ENCODE measurements at regions not wholly inside any gene's neighbourhood (a gene's known extent, or its start where the extent isn't known, plus 50 kb on each side); places are given as distances from the start of the nearest gene placed in this dataset.

DNA sequence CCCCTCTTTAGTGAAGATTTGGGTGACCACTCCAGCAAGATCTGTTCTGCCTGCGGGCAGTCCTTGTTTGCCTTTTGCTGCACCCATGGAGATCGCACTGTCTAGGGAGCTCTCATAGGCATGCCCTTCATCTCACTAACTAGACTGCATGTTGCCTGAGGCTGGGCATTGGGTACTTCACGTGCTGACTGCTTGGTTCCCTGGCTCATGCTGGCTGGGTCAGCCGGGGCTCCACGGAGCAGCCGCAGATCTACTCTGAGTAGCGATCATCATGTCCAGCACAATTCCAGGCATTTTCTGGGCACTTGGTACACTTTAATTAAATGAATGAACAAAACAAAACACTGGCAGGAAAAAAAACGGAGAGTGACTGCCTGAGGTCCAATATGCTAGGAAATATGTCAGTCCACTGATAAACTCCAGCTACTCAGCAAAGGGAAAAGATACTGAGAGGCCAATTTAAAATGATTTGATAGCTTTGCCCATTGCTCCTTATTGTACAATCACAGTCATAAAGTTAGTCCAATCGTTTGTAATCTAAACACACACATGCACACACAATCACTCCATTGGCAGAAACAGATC, 220.3 kb downstream of the C1D start (continued):
- TF ChIP-seq REST (IDR thresholded peaks at IDR 0.05) (no peak), USF2 (IDR thresholded peaks at IDR 0.05) (no peak), ZSCAN20 (CRISPR knock-in tag; IDR thresholded peaks at IDR 0.05) (no peak), KDM1A (IDR thresholded peaks at IDR 0.05; ENCODE audit: low read depth) (no peak)

- no peak for FAIRE-seq
- Histone ChIP-seq H3K4me1 (peaks cover 4% of the 10 kb centered on the region; the same call in 2 of the 3 replicates), H3K4me3 (no peak overlapping the region), H3K27ac (no peak overlapping the region), H3K9me3 (no peaks in the 10 kb centered on the region), H3K4me2 (no peak overlapping the region)
- WGBS (ENCODE audit: missing lambda C conversion rate), result 12% methylated on average over 1 of the region's 1 CpG
- TF ChIP-seq EHMT2 (IDR thresholded peaks at IDR 0.05; ENCODE audit: low read depth), result no peak
- no peak for TF ChIP-seq REST (IDR thresholded peaks at IDR 0.05)
- no peak for TF ChIP-seq CEBPB (IDR thresholded peaks at IDR 0.05)
- no peak for TF ChIP-seq TP53 (CRISPR knock-in tag; IDR thresholded peaks at IDR 0.05)
- POLR2A ChIA-PET, result no interaction called here
- CTCF ChIA-PET, result interaction anchor here (0.6 kb wide), 1 partner anchor 803 kb away, joined by 3 read pairs; no protein-coding TSS in a partner anchor
- DNase-seq (ENCODE audit: low read depth in 1 of 2, low spot score in 1 of 2), result no peak
- ATAC-seq, result no peak
Measured at GRCh38 chr2:67844024-67844540, 218.7 kb downstream of the C1D start.

DNA sequence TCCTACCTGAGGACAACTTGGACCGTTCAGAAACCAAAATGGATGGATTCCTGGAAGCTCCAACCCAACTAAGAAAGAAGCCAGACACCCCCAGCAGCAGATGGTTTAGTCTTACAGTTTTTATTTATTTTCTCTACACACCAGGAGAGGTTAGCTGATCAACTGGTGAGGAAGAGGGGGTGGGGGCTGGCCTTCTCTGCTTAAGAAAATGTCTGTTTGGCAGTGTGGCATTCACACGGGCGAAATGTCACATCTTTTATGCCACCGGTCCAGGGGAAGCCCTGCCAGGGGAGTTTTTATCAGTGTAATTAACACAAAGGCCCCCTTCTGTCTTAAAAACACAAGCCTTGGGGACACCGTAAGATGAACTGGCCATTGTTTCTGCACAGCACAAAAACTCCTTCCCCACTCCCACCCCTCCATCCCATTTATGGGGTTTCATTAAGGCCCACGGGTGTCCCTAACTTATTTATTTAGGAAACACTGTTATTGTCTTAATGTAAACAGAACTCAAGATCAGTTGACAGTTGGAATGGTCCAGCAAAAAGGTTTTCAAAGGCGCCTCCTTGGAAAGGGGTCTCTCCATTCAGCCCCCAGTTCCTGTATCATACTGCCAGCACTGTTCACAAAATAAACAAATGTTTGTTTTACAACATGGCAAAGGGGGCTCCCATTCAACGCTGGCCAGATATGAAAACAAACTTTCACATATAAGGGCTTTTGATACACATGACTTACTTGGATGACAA, 217.0 kb downstream of the C1D start:
- H3K9me3 ChIP-seq, result no peaks in the 10 kb centered on the region
- ChIA-PET POLR2A (no interaction called here), CTCF (interaction anchor here (0.6 to 2.3 kb wide), 24 partner anchors 8 to 1417 kb away, joined by 3 to 14 read pairs (median 4); no protein-coding TSS in a partner anchor)
- peak overlapping the region in 1 of 2 experiments; percentile 46; a peak in 2 of 6 replicates for H3K27ac ChIP-seq
- no peak for TF ChIP-seq JUN (IDR thresholded peaks at IDR 0.05)
- TF ChIP-seq RCOR1 (IDR thresholded peaks at IDR 0.05; ENCODE audit: low read depth, low read length), result no peak
- no peak for TF ChIP-seq RARB (CRISPR knock-in tag; IDR thresholded peaks at IDR 0.05)
- peak in 1 of 2 experiments; percentile 15; a peak in 1 of 5 replicates for TF ChIP-seq EP300 (IDR thresholded peaks at IDR 0.05)
- TF ChIP-seq BHLHE40 (IDR thresholded peaks at IDR 0.05; ENCODE audit: low read depth, low read length), result no peak
- TF ChIP-seq KDM5A (IDR thresholded peaks at IDR 0.05), result no peak
- no peak for FAIRE-seq
- H3K4me3 ChIP-seq, result 0 out of 3 replicates have a peak overlapping the region, but pooled peaks have one; percentile 2
- 69% methylated on average over 8 of the region's 8 CpGs for WGBS (ENCODE audit: missing lambda C conversion rate)
- H3K4me2 ChIP-seq, result peak overlapping the region; percentile 64
- DNase-seq (ENCODE audit: low read depth in 1 of 2, low spot score in 1 of 2), result no peak
- ATAC-seq, result peak in 1 of 2 experiments; percentile 19; a peak in 1 of 6 replicates
- H3K4me1 ChIP-seq, result peaks cover 4% of the 10 kb centered on the region; the same call in 2 of the 3 replicates
